Lung (tissue), 11 donors: ENCODE measurements at regions not wholly inside any gene's neighbourhood (a gene's known extent, or its start where the extent isn't known, plus 50 kb on each side); places are given as distances from the start of the nearest gene placed in this dataset.

Experiments used
- ATAC-seq: fragments of 200-7000 bp; cut with Tn5 transposase; one replicate; pipeline ENCODE4 v1.9.1; 2020; ENCODE audit warnings: moderate number of reproducible peaks; ENCODE audit not compliant: insufficient read depth, low FRiP score
- DNase-seq, 3 donors: peaks; one replicate each; pipeline ENCODE4 v3.0.0-alpha.2; 2013 to 2017
- H3K27ac ChIP-seq, 2 donors: one replicate each; pipeline ENCODE4 v1.5.1; 2013; ENCODE audit warnings: mild to moderate bottlenecking in 2 of 2, moderate library complexity in 2 of 2, control low read depth in 1 of 2, inconsistent platforms in 1 of 2, low read depth in 1 of 2, low read length in 1 of 2
- H3K27me3 ChIP-seq, 3 donors: one replicate each; pipeline ENCODE4 v1.5.1; 2013; ENCODE audit warnings: low read length in 2 of 3; ENCODE audit not compliant: control insufficient read depth in 3 of 3, insufficient read depth in 3 of 3
- H3K36me3 ChIP-seq, 4 donors: one replicate each; pipeline ENCODE4 v1.5.1; 2013; ENCODE audit warnings: low read length in 4 of 4, mild to moderate bottlenecking in 1 of 4, moderate library complexity in 1 of 4; ENCODE audit not compliant: control insufficient read depth in 4 of 4, insufficient read depth in 4 of 4
- H3K4me1 ChIP-seq, 5 donors: one replicate each; pipeline ENCODE4 v1.5.1; 2013; ENCODE audit warnings: low read length in 5 of 5, mild to moderate bottlenecking in 2 of 5, moderate library complexity in 1 of 5; ENCODE audit not compliant: control insufficient read depth in 5 of 5, insufficient read depth in 5 of 5
- H3K4me3 ChIP-seq: one replicate; pipeline ENCODE4 v1.5.1; 2013; ENCODE audit warnings: mild to moderate bottlenecking, control low read depth, moderate library complexity
- H3K9ac ChIP-seq, 2 donors: one replicate each; pipeline ENCODE4 v1.5.1; 2013; ENCODE audit warnings: low read length in 2 of 2, control low read depth in 1 of 2; ENCODE audit not compliant: insufficient read depth in 1 of 2
- H3K9me3 ChIP-seq, 4 donors: one replicate each; pipeline ENCODE4 v1.5.1; 2013; ENCODE audit warnings: low read length in 3 of 4, mild to moderate bottlenecking in 1 of 4, moderate library complexity in 1 of 4; ENCODE audit not compliant: control insufficient read depth in 4 of 4, insufficient read depth in 3 of 4
- WGBS, 2 donors: extraction: QIAGEN DNeasy Blood & Tissue Kit; methylation state at CpG; one replicate each; pipeline ENCODE4 v1.1.7; 2013; 5-methylcytosine and 5-hydroxymethylcytosine counted together
- TF ChIP-seq, protein P1 (sequence below): IDR thresholded peaks from 2 replicates; pipeline ENCODE4 v1.5.1; 2012; ENCODE audit warnings: mild to moderate bottlenecking; ENCODE audit errors: control extremely low read depth, extremely low read depth
- donor health status: control.
- donor health status: control.
- donor health status: Bipolar disorder and iron deficiency.
- donor health status: healthy.
- donor health status: DM: yes; HTN: yes; CAD: no.

DNA sequence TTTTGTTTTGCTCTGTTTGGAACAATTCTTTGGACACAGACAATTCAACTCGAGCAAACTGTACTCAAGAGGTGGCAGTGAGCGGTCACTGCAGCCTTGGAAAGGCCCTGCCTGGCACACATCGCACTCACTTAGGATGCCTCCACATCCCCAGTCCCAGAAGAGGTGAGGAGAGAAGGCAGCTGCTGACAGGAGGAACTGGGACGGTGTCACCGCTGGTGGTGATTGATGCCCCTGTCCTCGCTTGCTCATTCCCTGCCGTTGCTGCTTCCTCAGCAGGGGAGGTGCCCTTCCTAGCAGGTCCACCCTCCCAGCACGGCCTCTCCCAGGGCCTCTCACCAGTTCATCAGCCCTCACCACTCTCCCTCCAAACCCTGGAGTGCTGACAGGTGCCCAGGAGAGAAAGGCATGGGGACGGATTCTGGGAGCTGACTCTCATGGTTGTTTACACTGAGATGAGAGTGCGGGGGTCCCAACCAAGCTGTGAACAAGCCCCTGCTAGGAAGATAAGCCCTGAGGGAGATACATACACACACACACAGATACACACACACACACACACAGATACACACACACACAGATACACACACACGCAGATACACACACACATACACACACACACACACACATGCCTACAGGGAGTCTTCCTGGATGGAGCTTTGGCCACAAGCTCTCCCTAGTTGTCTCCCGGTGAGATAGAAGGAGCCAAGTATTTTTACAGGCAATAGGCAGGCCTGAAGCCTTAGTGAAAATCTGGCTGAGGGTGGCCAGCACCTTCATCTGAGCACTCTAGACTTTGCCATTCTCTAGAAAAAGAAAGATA lies 101.1 kb downstream of the CDC7 start:
- ATAC-seq, result no peak
- H3K36me3 ChIP-seq, result no peaks in the 10 kb centered on the region
- no peak for DNase-seq
- H3K4me1 ChIP-seq, result peaks cover 0 to 11% (median 3%) of the 10 kb centered on the region in 5 donors
- TF ChIP-seq, protein P1, sequence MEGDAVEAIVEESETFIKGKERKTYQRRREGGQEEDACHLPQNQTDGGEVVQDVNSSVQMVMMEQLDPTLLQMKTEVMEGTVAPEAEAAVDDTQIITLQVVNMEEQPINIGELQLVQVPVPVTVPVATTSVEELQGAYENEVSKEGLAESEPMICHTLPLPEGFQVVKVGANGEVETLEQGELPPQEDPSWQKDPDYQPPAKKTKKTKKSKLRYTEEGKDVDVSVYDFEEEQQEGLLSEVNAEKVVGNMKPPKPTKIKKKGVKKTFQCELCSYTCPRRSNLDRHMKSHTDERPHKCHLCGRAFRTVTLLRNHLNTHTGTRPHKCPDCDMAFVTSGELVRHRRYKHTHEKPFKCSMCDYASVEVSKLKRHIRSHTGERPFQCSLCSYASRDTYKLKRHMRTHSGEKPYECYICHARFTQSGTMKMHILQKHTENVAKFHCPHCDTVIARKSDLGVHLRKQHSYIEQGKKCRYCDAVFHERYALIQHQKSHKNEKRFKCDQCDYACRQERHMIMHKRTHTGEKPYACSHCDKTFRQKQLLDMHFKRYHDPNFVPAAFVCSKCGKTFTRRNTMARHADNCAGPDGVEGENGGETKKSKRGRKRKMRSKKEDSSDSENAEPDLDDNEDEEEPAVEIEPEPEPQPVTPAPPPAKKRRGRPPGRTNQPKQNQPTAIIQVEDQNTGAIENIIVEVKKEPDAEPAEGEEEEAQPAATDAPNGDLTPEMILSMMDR, result no peak
- peak overlapping the region in 1 of 2 donors; percentile 57 for H3K27ac ChIP-seq
- no peaks in the 10 kb centered on the region for H3K9me3 ChIP-seq
- H3K9ac ChIP-seq, result no peak overlapping the region
- no peak overlapping the region for H3K4me3 ChIP-seq
- no peaks in the 10 kb centered on the region for H3K27me3 ChIP-seq
- WGBS, 2 donors, result 74 to 78% methylated on average over 12 of the region's 12 CpGs

DNA sequence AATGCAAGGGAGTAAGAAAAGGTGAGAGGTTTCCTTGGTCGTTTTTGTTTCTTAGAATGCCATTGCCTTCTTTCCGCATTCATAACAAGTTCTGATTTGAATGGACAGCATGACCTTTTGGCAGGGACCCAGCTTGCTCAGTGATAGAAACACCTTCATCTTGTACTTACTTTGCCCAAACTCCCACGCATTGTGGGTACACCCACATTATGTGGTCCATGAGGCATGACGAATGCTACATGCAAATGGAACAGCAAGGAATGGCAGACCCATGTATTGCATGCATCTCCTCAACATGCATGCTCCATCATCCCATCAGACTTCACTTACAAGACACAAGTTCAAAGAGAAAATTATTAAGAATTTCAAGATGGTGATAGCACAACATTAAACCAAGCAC lies 102.8 kb downstream of the CDC7 start:
- H3K36me3 ChIP-seq, result no peaks in the 10 kb centered on the region
- TF ChIP-seq, protein P1, result no peak
- peaks cover 0 to 11% (median 3%) of the 10 kb centered on the region in 5 donors for H3K4me1 ChIP-seq
- H3K27me3 ChIP-seq, result no peaks in the 10 kb centered on the region
- no peak overlapping the region for H3K4me3 ChIP-seq
- DNase-seq (no peak), ATAC-seq (no peak)
- no peak overlapping the region for H3K27ac ChIP-seq
- no peaks in the 10 kb centered on the region for H3K9me3 ChIP-seq
- WGBS, 2 donors, result 93 to 96% methylated on average over 4 of the region's 4 CpGs
- no peak overlapping the region for H3K9ac ChIP-seq

DNA sequence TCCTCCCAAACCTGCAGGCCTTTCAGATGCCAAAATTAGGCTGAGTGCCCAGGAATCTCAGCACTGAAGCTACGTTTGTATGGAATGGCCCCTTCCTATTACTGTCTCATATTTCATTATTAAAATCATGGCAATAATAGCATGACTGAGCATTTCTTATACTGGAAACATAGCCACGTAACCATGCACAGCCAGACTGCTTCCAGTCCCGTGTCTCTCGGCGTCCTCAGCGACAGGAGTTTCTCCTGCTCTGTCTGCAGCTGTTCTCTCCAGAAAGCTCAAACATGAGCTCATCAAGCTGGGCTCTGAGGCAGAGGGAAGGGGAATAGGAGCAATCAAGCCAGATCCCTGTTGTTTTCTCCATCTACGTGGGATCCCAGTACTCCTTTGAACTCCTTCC lies 104.0 kb downstream of the CDC7 start:
- no peaks in the 10 kb centered on the region for H3K27me3 ChIP-seq
- DNase-seq, result peak in 1 of 3 donors; percentile 41
- no peaks in the 10 kb centered on the region for H3K9me3 ChIP-seq
- TF ChIP-seq, protein P1, result no peak
- no peak overlapping the region for H3K9ac ChIP-seq
- H3K27ac ChIP-seq, result no peak overlapping the region
- peaks cover 0 to 11% (median 3%) of the 10 kb centered on the region in 5 donors for H3K4me1 ChIP-seq
- no peak for ATAC-seq
- no peak overlapping the region for H3K4me3 ChIP-seq
- WGBS, 2 donors, result 72 to 83% methylated on average over 7 of the region's 7 CpGs
- no peaks in the 10 kb centered on the region for H3K36me3 ChIP-seq
